GM12878 (cell line): ENCODE measurements at regions not wholly inside any gene's neighbourhood (a gene's known extent, or its start where the extent isn't known, plus 50 kb on each side); places are given as distances from the start of the nearest gene placed in this dataset.

ENCODE experiments used
- ATAC-seq: fragments of 200-7000 bp; cut with Tn5 transposase; 3 replicates; pipeline ENCODE4 v1.9.1; 2020; ENCODE audit warnings: mild to moderate bottlenecking, moderate library complexity
- BruUV-seq: library from RNA; stranded (reverse); fragments of 400-500 nt; replicated peaks from 2 replicates; lab custom pipeline; 2021; lab: Mats Ljungman, UMichigan
- CTCF ChIA-PET: fragments of 300-600 bp; sonication (Branson Sonifier 250); formaldehyde crosslinking; extraction: SDS; loops from one replicate; lab custom pipeline; 2021; ENCODE audit warnings: inconsistent platforms; lab: Yijun Ruan, JAX
- POLR2A ChIA-PET: fragments of 350-600 bp; formaldehyde crosslinking; extraction: SDS; loops from one replicate; lab custom pipeline; 2021; ENCODE audit warnings: inconsistent platforms; lab: Charles Lee
- RAD21 ChIA-PET: fragments of 300-600 bp; sonication (Branson Sonifier 250); formaldehyde crosslinking; loops from one replicate; lab custom pipeline; 2023; ENCODE audit warnings: antibody characterized with exemption; ENCODE audit not compliant: unreplicated experiment; lab: Charles Lee
- SMC1A ChIA-PET: fragments of 300-600 bp; sonication (Branson Sonifier 250); formaldehyde crosslinking; loops from one replicate; lab custom pipeline; 2023; ENCODE audit not compliant: unreplicated experiment, uncharacterized antibody; lab: Charles Lee
- DNase-seq: peaks from one replicate; pipeline ENCODE4 v3.0.0-alpha.2; 2011; ENCODE audit warnings: low read depth, low spot score
- FAIRE-seq: peaks from 3 replicates; lab custom pipeline; 2011; peaks lifted over from hg19 to GRCh38; lab: Jason Lieb, UNC
- H2AFZ ChIP-seq: 2 replicates; pipeline ENCODE4 v1.6.0; 2011; ENCODE audit warnings: low read depth, low read length, control low read depth; ENCODE audit not compliant: control insufficient read depth
- H3K27ac ChIP-seq: 2 replicates; pipeline ENCODE4 v1.5.1; 2011; ENCODE audit warnings: control low read depth; ENCODE audit not compliant: control insufficient read depth, insufficient read depth
- H3K27me3 ChIP-seq, 2 experiments: replicated peaks in 1 of 2; 2 replicates each; pipeline versions ENCODE4 v1.6.0 to v1.6.1; 2011; ENCODE audit warnings: low read length in 1 of 2; ENCODE audit not compliant: control insufficient read depth in 2 of 2, insufficient read depth in 2 of 2
- H3K36me3 ChIP-seq, 2 experiments: 2 replicates each; pipeline ENCODE4 v1.5.1; 2011; ENCODE audit warnings: low read length in 1 of 2; ENCODE audit not compliant: control insufficient read depth in 2 of 2, insufficient read depth in 2 of 2
- H3K4me1 ChIP-seq: 2 replicates; pipeline ENCODE4 v1.6.1; 2011; ENCODE audit warnings: mild to moderate bottlenecking, low read length, moderate library complexity, mixed read lengths; ENCODE audit not compliant: control insufficient read depth, insufficient read depth
- H3K4me2 ChIP-seq: 2 replicates; pipeline ENCODE4 v1.6.0; 2011; ENCODE audit warnings: control low read depth; ENCODE audit not compliant: control insufficient read depth, insufficient read depth
- H3K4me3 ChIP-seq: fragments of 200-600 bp; sonication (generic); 2 replicates; pipeline ENCODE4 v1.5.1; 2016
- H3K79me2 ChIP-seq: 2 replicates; pipeline ENCODE4 v1.6.0; 2011; ENCODE audit warnings: low read length; ENCODE audit not compliant: control insufficient read depth, insufficient read depth
- H3K9ac ChIP-seq: 2 replicates; pipeline ENCODE4 v1.8.0; 2011; ENCODE audit warnings: low read length, control low read depth, mixed read lengths; ENCODE audit not compliant: control insufficient read depth, insufficient read depth
- H3K9me3 ChIP-seq: replicated peaks from 3 replicates; pipeline ENCODE4 v1.5.1; 2011; ENCODE audit warnings: mild to moderate bottlenecking, low read length; ENCODE audit not compliant: control insufficient read depth, insufficient read depth
- H4K20me1 ChIP-seq: 2 replicates; pipeline ENCODE4 v1.6.0; 2011; ENCODE audit not compliant: control insufficient read depth, insufficient read depth
- ATF7 ChIP-seq: fragments of 450-650 bp; IDR thresholded peaks from 2 replicates; pipeline ENCODE4 v1.6.1; 2016; ENCODE audit warnings: low read depth, mild to moderate bottlenecking
- BCLAF1 ChIP-seq: fragments of 450-650 bp; IDR thresholded peaks from 2 replicates; pipeline ENCODE4 v1.6.1; 2017; ENCODE audit warnings: antibody characterized with exemption, mild to moderate bottlenecking, moderate library complexity
- CUX1 ChIP-seq: IDR thresholded peaks from 2 replicates; pipeline ENCODE4 v1.6.1; 2012; ENCODE audit warnings: improper control_type of control experiment, low read depth, low read length; ENCODE audit not compliant: insufficient replicate concordance
- SP1 ChIP-seq: IDR thresholded peaks from one replicate; pipeline ENCODE4 v1.6.1; 2011; ENCODE audit warnings: low read depth, low read length
- TCF3 ChIP-seq: IDR thresholded peaks from 2 replicates; pipeline ENCODE4 v1.6.1; 2012; ENCODE audit warnings: low read depth, mild to moderate bottlenecking, low read length, borderline replicate concordance; ENCODE audit not compliant: insufficient read depth
- WGBS: methylation state at CpG from one replicate; pipeline ENCODE4 v1.1.6; 2016; ENCODE audit warnings: low lambda C conversion rate; ENCODE audit not compliant: insufficient replicate concordance, insufficient coverage; ENCODE audit errors: missing lambda C conversion rate; 5-methylcytosine and 5-hydroxymethylcytosine counted together
- in situ Hi-C: fragments of 300-500 bp; cut with MboI; formaldehyde crosslinking; loops from 9 replicates; pipeline ENCODE4 v1.14.3; 2018; ENCODE audit warnings: mixed read lengths
- intact Hi-C: fragments of 100-400 bp; cut with micrococcal nuclease; formaldehyde crosslinking; loops from one replicate; pipeline ENCODE4 v1.14.2; 2022; ENCODE audit not compliant: unreplicated experiment
- TF ChIP-seq, protein P1 (sequence below), 3 experiments: IDR thresholded peaks in 2 of 3; conservative IDR thresholded peaks in 1 of 3; 2 replicates each; pipeline ENCODE4 v1.5.1; 2011; ENCODE audit warnings: low read depth in 3 of 3, low read length in 3 of 3, mild to moderate bottlenecking in 3 of 3, control low read depth in 2 of 3, moderate library complexity in 2 of 3, inconsistent platforms in 1 of 3, mixed read lengths in 1 of 3; ENCODE audit not compliant: control insufficient read depth in 2 of 3, insufficient read depth in 1 of 3; ENCODE audit errors: extremely low read depth in 1 of 3

DNA sequence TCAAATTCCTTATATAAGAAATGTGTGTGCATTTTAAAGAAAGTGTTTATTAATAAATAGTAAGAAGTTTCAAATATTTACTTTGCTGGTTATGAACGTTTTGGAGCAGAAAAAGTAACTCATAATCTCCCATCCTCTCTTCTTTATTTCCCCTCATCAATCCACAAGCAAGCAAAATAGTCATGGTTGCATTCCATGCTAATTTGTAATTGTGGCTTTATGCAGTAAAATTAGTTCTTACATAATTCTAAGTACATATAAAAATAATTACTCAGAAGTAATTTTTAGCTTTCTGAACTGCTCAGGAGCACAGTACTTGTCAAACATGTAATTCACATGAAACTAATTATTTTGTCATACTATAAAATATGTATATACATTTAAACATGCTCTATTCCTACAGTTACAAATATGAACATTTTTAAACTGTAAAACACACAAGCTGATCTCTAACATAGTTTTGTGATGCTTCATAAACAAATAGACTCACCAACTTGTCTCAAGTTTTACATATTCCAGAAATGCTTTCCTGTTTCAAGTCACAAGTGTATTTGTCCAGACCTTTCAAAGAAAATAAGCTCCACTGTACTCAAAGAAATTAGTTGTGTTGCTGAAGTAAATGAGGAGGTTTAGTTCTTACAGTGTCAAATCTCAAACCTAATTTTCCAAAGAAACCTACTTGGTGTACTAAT is 218.9 kb downstream of the PABPC4L start:
- RAD21 ChIA-PET: no interaction called here
- H3K9ac ChIP-seq: no peak overlapping the region
- H3K4me3 ChIP-seq: no peak overlapping the region
- H3K36me3 ChIP-seq: no peaks in the 10 kb centered on the region
- in situ Hi-C loops: no loop called here
- no peaks in the 10 kb centered on the region for H3K4me1 ChIP-seq
- intact Hi-C loops: no loop called here
- BruUV-seq: no TSS peak
- POLR2A ChIA-PET: no interaction called here
- no peak for FAIRE-seq
- H2AFZ ChIP-seq: no peak overlapping the region
- H3K27me3 ChIP-seq: no peaks in the 10 kb centered on the region
- no peaks in the 10 kb centered on the region for H4K20me1 ChIP-seq
- no peak for ATAC-seq
- SMC1A ChIA-PET: no interaction called here
- no peak for TF ChIP-seq BCLAF1
- TF ChIP-seq, protein P1, sequence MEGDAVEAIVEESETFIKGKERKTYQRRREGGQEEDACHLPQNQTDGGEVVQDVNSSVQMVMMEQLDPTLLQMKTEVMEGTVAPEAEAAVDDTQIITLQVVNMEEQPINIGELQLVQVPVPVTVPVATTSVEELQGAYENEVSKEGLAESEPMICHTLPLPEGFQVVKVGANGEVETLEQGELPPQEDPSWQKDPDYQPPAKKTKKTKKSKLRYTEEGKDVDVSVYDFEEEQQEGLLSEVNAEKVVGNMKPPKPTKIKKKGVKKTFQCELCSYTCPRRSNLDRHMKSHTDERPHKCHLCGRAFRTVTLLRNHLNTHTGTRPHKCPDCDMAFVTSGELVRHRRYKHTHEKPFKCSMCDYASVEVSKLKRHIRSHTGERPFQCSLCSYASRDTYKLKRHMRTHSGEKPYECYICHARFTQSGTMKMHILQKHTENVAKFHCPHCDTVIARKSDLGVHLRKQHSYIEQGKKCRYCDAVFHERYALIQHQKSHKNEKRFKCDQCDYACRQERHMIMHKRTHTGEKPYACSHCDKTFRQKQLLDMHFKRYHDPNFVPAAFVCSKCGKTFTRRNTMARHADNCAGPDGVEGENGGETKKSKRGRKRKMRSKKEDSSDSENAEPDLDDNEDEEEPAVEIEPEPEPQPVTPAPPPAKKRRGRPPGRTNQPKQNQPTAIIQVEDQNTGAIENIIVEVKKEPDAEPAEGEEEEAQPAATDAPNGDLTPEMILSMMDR (IDR thresholded peaks at IDR 0.05 in 2 of 3, conservative IDR thresholded peaks at IDR 0.05 in 1 of 3; ENCODE audit: control insufficient read depth in 2 of 3, extremely low read depth in 1 of 3, insufficient read depth in 1 of 3, low read depth in 3 of 3, low read length in 3 of 3): no peak
- TF ChIP-seq ATF7: no peak
- no peak for TF ChIP-seq CUX1
- no peak for TF ChIP-seq TCF3
- TF ChIP-seq SP1: no peak
- no peaks in the 10 kb centered on the region for H3K9me3 ChIP-seq
- H3K79me2 ChIP-seq: no peaks in the 10 kb centered on the region
- 0% methylated on average over 1 of the region's 1 CpG for WGBS
- DNase-seq: no peak
- no peak overlapping the region for H3K27ac ChIP-seq
- CTCF ChIA-PET: no interaction called here
- H3K4me2 ChIP-seq: no peak overlapping the region
